Right renal pelvis (tissue), 4 donors: ENCODE measurements at regions not wholly inside any gene's neighbourhood (a gene's known extent, or its start where the extent isn't known, plus 50 kb on each side); places are given as distances from the start of the nearest gene placed in this dataset.
"Not testable (repeated sequence)": the region's sequence is repeated elsewhere in the genome, so short reads cannot be mapped to it uniquely, and the experiment has no call there.

Experiments
- DNase-seq, 4 donors: peaks; one replicate each; pipeline ENCODE4 v3.0.0-alpha.2; 2013; ENCODE audit warnings: low read depth in 4 of 4, low spot score in 3 of 4, missing footprints in 1 of 4

DNA sequence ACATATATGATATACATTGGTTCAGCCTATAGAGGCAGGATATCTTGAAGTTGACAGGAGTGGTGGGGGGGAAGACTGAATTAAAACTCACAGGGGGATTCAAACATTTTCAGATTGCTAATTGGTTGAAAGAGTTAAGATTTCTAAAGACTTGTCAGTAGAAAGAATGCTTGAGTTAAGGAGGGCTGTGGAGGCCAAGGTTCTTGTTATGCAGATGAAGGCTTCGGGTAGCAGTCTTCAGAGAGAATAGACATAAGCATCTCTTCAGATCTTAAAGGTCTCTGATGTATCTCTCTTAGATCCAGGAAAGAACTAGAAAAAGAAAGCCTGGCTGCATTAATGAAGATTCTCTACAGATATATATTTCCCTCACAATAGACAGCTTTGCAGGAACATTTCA, 209.8 kb upstream of the SEMA3D start:
- DNase-seq, result no peak

DNA sequence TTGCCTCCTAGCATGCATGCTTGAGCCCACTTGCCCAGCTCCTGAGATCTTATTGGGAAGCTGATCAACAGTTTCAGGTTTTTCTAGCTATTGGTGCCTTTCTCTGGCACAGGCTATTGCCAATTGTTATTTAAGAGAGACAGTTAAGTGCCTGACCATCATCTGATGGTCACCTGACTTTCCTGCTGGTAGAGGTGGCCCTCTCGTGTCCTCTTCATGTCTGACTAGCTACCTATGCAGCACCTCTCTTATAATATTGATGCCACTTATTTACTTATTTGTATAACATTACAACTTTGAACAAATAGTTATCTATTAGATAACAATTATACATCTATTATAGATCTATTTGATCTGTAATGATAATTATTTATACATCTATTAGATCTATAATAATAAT, 205.9 kb upstream of the SEMA3D start:
- DNase-seq, result no peak

DNA sequence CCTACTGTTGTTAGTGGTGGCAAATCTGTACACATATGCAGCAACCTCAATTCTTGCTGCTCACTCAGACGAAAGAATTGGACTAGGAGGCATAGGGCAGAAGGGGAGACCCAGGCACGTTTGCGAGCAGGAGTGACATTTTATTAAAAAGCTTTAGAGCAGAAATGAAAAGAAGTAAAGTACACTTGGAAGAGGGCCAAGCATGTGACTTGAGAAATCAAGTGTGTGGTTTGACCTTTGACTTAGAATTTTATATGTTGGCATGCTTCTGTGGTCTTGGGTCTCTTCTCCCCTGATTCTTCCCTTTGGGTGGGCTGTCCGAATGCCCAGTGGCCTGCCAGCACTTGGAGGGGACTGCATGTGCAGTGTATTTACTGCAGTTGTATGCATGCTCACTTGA, 205.5 kb upstream of the SEMA3D start:
- no peak for DNase-seq

DNA sequence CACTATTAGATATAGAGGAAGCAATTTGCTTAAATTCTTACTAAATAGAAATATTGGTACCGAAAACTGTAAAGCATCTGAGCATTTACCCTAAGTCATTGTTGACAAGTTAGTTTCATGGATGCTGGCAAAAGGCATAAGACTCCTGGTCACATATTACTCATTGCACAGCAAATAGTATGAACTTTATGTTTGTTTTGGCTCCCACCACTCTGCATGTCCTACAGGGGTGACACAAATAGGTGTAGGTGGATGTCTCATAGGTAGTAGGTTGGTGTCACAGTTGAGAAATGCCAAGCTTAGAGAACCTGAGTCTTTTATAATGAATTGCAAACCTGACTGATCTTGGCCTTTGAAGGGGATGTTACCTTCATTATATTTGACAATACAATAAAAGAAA, 199.6 kb upstream of the SEMA3D start:
- no peak for DNase-seq

DNA sequence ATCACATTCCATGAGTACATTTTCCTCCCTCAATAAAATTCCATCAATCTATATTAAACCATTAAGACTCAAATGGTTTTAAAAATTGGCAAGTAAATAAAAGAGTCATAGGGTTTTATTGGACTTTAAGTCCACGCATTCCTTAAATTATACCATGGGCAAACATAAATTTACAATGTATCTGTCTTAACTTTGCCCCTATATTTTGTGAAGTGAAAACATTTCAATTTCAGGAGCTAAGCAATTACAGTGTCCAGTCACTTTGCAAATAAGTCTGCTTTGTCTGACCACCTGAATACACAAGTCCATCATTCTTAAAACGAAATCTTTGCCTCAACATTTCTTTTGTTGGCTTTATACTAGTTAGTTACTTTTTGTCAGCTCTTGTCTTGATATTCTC, 197.5 kb upstream of the SEMA3D start:
- no peak for DNase-seq

DNA sequence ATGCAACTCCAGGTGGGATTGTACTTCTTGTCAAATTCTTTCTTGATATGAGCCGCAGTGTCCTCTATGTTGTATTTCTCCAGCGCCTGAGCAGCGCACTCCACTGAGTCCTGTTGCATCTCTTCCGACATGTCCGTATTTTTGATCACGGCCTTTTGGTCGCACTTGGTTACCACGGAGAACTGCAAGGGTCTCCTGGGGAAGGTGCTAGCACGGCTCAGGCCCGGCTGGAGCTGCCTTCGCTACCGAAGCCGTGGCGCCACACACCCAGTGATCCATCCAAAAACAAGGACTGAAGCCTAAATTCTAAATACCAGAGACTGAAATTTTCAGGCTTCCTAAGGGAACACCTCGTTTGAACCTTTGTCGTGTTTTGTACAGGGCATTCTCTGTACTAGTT, 194.4 kb upstream of the SEMA3D start:
- no peak for DNase-seq

DNA sequence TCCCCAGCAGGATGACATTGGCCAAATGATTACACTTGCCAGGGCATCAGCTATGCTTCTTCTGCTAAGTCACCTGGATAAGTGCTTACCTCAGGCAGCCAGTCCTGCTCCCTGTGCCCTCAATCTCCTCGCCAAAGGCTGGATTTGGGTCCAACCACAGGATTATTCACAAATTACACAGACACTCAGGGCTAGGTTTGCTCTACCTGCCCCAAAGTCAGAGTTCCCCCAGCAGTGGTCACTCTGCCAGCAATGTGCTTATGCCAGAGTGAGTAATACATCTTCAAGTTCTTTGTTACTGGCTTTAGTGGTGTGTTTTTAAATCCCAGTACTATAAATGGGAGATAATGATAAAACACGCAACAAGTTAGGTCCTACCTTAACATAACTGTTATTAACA, 189.7 kb upstream of the SEMA3D start:
- DNase-seq, result no peak

DNA sequence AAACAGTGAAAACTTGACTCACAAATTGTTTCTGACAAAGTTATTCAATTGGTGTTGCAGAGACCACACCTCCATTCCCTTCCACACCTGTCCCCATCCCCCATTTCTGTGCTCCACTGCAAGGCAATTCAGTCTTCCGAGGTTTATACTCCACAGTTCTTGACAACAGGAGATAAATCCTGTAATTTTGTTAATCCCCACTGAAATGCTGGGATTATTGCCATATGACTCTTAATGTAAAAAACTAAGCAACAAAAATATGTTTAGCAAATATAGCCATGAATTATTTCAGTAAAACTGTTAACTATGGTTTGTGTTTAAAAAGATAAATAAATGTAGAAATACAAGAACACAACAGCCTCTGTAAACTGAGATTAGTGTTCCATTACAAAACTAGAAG, 170.1 kb upstream of the SEMA3D start:
- no peak for DNase-seq

DNA sequence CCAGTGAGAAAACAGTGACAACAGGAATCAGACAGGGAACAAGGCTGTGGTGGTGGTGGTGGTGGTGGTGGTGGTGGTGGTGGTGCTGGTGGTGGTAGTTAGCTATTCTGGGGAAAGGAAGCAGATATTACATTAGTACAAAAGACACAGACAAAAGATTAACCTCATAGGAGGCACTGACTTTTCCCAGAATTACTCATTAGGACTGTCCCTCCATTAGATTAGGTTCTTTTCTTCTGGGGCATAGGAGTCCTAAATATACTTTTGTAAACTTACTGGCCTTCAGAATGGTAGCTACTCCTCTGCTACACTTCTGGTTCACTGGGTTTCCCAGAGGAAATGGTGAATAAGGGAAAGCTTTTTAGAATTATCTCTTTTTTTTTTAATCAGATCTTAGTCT, 156.6 kb upstream of the SEMA3D start:
- no peak for DNase-seq

DNA sequence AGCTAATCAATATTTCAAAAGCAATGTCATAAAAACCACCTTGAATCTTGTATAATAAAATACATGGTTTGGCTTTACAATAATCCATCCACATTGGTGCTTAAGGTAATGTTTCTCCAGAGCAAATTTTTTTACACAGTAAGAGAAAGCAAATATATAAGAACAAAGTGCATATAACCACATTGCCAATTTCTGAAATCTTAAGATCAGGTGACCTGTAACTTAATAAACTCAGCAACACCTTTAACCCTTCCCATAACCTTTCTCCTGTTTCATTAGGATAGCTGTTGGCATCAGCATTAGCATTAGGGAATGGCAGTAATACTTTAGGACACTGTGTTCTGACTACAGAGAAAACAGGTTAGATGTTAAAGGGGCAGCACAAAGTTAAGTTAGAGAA, 155.9 kb upstream of the SEMA3D start:
- DNase-seq, result no peak

DNA sequence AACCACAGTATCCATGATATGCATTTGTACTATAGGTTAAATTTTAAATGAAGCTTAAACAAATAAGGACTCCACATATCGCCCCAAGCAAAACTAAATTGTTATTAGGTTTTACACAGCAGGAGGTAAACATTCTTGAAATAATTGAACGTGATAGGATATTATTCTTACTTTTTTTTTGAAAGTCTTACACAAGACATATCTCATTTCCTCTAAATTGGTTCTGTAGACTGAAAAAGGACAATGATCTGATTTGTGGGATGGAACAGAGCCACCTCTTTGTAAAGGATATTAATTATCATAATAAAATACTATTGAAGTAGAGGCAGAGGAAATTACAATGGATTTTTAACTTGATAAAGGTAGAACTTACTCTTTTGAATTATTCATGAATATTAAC, 155.1 kb upstream of the SEMA3D start:
- no peak for DNase-seq

DNA sequence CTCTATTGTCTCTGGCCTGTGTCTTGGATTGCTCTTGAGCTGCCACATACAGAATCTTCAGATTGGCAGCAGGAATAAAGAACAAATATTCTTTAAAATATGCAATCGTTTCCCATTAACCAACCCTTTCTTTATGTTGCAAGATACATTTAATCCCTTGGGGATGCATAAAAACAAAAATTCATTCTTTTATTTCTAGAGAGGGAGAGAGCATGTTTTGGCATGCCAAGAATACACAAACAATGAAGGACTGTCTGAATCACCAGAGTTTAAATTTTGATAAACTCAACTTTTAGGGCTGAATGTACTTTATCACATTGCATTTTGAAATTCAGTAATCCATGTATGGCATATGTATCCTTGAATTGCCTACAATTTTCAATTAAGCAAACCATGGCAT, 154.3 kb upstream of the SEMA3D start:
- no peak for DNase-seq

DNA sequence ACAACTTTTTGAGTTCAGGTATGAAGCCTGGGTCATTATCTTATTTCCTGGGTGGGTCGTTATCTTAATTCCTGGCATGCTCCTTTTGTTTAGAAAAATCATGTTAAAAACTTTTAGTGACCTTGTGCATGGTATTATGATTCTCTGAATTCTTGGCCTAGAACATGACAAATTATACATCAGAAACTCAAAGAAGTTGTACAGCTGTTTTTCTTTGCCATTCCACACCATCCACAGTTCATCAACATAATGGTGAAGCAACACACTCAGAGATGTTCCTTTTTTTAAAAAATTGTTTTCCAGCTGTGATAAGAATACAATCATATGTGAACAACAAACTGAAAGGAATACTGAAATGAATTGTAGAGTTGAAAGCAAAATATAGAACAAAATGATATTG, 149.2 kb upstream of the SEMA3D start:
- no peak for DNase-seq

DNA sequence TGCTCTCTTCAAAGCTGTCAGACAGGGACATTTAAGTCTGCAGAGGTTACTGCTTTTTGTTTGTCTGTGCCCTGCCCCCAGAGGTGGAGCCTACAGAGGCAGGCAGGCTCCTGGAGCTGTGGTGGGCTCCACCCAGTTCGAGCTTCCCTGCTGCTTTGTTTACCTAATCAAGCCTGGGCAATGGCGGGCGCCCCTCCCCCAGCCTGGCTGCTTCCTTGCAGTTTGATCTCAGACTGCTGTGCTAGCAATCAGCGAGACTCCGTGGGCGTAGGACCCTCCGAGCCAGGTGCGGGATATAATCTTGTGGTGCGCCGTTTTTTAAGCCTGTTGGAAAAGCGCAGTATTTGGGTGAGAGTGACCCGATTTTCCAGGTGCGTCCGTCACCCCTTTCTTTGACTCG, 148.3 kb upstream of the SEMA3D start:
- not testable (repeated sequence) for DNase-seq

DNA sequence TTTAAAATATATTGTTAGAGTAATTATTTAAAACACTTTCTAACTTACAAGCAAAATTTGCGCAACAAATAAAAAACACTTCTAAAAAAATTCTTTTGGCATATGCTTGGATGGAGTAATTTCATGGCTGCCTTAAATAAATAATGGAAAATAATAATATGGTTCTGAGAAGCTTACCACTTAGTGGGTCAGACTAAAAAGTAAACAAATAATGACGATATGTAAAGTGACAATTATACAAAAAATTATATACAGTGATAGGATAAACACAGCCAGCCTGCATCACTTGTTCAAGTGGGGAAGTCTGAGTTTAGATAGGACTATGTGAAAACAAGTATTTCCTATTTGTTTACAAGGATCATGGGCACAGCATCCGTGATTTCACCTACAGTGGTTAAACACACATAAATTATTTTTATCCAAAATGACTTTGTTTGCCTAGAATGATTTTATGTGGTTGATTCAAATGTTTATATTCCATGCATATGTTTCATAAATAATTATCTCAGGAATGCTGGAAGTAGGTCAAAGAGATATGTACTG, 141.7 kb upstream of the SEMA3D start:
- no peak for DNase-seq

DNA sequence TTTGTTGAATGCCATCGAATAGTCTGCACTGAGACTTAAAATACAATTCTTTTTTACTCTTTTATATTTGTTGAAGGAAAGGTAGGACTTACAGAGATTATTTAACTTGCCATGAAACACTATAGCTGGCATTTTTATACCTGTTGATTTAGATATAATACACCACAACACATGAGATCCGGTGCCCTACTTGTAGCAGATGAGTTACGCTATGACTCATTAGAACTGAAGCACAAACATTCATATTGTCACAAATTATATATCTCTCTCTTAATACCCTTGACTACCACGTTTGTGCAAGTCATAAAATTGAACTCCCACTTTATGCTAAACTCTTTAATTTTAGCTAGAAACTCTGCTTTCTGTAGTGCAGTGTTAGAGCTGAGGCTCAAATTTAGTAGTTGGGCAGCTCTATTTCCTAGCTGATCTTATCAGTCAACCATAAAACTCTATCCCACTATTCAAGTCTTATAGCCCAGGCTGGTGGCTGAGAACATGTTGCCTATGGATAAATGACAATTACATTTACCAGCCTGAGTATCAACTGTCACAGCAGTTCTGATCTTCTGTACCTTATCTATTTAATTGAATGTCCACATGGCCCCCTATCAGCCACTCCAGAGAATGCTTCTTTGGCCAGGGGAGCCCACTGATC, 137.4 kb upstream of the SEMA3D start:
- DNase-seq, result no peak

DNA sequence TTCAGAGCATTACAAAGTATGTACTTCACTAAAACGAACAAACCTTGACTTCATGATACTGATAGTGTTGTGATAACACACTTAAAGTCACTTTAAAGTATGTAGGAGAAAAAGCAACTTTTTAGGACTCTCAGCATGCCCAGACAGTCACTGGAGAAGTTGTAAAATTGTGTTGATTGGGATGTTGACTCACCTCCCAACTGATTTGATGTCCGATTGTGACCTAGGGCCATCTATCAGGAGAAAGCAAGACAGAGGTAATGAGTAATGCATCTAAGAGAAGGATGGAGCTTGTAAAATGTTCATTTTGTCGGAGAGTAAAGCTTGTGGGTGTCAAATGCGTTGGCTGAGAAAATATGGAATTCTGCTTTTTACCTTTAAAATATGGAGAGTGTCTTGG, 135.4 kb upstream of the SEMA3D start:
- no peak for DNase-seq

DNA sequence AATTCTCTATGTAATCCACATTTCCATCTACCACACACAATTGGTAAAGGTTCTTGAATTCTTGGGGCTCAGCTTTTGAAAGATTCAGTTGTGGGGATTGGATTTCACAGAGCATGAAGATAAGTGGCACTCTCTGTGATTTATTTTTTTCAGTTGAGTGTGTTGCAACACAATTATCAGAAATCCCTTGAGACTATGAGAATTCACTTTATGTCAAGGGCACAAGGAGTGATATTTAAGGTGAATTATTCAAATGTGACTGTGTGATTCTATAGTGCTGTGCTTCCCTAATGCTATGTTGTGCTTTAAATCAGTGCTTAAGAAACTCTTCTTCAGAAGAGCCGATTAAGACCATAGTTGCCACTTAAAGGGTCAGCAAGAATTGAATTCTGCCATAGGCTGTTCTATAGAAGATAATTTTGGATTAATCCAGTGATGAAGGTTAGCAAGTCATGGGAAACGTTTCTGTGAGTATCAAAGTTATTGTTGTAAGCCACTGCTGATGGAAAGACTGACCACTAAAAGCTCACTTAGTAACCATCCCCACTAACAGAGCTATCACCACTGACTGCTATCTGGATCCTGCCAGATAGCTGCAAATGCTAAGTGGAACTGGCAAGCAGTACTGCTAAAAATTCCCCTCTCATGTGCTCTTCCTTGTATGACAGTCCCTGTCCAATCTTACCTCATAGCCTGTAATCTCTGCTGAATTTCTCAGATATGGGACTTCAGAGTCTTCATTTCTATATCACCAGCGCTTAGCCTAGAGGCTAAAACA, 134.0 kb upstream of the SEMA3D start:
- no peak for DNase-seq

DNA sequence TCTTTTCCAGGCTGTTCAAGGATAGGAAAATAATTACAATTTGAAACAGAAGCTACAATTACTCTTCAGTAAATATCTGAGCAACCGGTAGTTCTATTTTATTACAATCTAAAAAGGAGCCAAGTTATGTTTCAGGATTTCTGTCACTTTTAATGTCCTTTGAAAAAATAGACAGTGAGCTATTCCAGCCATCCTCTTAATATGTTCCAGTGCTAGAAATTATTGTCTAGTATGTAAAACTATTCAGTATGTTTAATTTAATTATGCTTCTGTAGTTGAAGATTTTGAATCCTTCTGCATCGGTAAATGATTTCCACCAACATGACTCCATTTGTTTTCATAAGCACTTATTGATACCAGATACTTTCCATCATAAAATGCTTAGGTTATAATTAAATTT, 129.6 kb upstream of the SEMA3D start:
- no peak for DNase-seq

DNA sequence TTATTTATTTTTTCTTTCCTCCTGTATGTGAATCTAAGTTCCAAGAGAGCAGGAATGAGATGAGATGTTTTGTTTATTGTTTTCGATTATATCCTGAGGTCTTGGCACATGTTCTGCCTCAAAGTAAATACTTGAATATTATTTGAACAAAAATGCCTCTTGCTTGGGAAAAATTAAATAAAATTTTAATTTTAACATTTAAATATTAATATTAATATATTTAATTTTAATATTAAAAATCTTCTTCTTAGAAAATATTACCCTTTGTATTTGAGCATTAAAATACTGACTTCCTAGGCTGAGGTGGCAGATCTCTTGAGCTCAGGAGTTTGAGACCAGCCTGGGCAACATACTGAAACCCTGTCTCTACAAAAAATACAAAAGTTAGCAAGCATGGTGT, 123.4 kb upstream of the SEMA3D start:
- DNase-seq, result no peak

DNA sequence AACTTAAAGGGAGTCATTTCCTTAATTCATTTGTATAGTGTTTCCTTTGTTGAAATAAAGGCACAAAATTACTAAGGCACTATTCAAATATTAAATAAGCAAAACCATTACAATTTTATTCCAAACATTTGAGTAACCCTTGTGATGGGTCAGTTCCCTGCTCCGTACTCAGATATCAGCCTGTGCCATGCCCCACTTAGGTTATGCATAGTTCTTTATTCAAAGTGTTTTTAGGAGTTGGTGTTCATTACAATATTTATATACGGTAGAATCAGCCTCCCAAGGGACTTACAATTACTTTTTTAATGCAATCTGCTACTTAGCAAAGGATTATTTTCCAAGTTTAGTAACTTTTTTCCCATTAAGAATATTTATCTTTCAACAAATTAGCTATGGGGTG, 119.3 kb upstream of the SEMA3D start:
- no peak for DNase-seq

DNA sequence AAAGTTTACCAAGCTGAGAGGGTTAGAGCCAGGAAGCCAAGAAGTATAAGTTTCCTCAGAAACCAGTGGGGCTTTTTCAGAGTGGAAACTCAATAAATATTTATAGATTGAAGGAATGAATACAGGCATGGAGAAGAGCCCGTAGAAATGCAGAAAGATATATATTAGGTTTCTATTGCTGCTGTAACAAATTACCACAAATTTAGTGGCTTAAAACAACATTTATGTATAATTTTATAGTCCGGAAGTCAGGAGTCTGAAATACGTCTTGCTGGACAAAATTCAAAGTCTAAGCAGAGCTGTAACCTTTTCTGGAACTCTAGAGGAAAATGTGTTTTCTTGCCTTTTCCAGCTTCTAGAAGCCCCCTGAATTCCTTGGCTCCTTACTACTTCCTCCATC, 107.3 kb upstream of the SEMA3D start:
- DNase-seq, result no peak
